Left lung (tissue), 4 donors: ENCODE measurements at regions not wholly inside any gene's neighbourhood (a gene's known extent, or its start where the extent isn't known, plus 50 kb on each side); places are given as distances from the start of the nearest gene placed in this dataset.
A peak's percentile ranks its signal among the peaks of the same experiment; 100 is the strongest.

ENCODE experiments used
- ATAC-seq: fragments of 200-7000 bp; cut with Tn5 transposase; one replicate; pipeline ENCODE4 v1.9.1; 2020; ENCODE audit warnings: moderate library complexity
- DNase-seq, 4 donors: peaks; one replicate each; pipeline ENCODE4 v3.0.0-alpha.2; 2013 to 2020
- H3K27ac ChIP-seq, 2 donors: fragments of 200-600 bp; sonication (generic) in 1 of 2; one replicate each; pipeline versions ENCODE4 v1.5.0 to v1.8.0; 2020 to 2021
- H3K27me3 ChIP-seq, 2 donors: fragments of 200-600 bp; sonication (generic) in 1 of 2; one replicate each; pipeline versions ENCODE4 v1.5.0 to v1.8.0; 2020 to 2021
- H3K36me3 ChIP-seq, 2 donors: fragments of 200-600 bp; sonication (generic) in 1 of 2; one replicate each; pipeline versions ENCODE4 v1.5.0 to v1.8.0; 2020 to 2021
- H3K4me1 ChIP-seq, 2 donors: fragments of 200-600 bp; one replicate each; pipeline ENCODE4 v1.8.0; 2021
- H3K4me3 ChIP-seq, 2 donors: fragments of 200-600 bp; sonication (generic) in 1 of 2; one replicate each; pipeline versions ENCODE4 v1.5.0 to v1.8.0; 2020 to 2021; ENCODE audit warnings: mild to moderate bottlenecking in 1 of 2
- H3K9me3 ChIP-seq, 2 donors: fragments of 200-600 bp; sonication (generic) in 1 of 2; one replicate each; pipeline versions ENCODE4 v1.5.0 to v1.8.0; 2020 to 2021
- intact Hi-C, 2 donors: fragments of 100-400 bp; cut with DNase I; formaldehyde crosslinking; loops; one replicate each; pipeline versions ENCODE4 v1.11.2 to v1.14.2; 2022
- TF ChIP-seq, protein P1 (sequence below), 2 donors: fragments of 200-600 bp; sonication (generic) in 1 of 2; IDR thresholded peaks; one replicate each; pipeline versions ENCODE4 v1.5.0 to v1.8.0; 2021; ENCODE audit warnings: antibody characterized with exemption in 2 of 2
- donor health status: DM: no; HTN: yes; CAD: no.
- donor health status: DM: no; HTN: no; CAD: no.

GRCh38 chr4:136918772-136919171 lies 613.5 kb downstream of the PCDH18 start:
- H3K4me1 ChIP-seq: no peaks in the 10 kb centered on the region
- H3K4me3 ChIP-seq: no peak overlapping the region
- no peaks in the 10 kb centered on the region for H3K36me3 ChIP-seq
- H3K27ac ChIP-seq: no peak overlapping the region
- ATAC-seq (no peak), DNase-seq (peak in 1 of 4 donors; percentile 24)
- peaks cover 0 to 4% of the 10 kb centered on the region in 2 donors for H3K9me3 ChIP-seq
- intact Hi-C loops: no loop called here
- H3K27me3 ChIP-seq: no peaks in the 10 kb centered on the region
- TF ChIP-seq, protein P1, sequence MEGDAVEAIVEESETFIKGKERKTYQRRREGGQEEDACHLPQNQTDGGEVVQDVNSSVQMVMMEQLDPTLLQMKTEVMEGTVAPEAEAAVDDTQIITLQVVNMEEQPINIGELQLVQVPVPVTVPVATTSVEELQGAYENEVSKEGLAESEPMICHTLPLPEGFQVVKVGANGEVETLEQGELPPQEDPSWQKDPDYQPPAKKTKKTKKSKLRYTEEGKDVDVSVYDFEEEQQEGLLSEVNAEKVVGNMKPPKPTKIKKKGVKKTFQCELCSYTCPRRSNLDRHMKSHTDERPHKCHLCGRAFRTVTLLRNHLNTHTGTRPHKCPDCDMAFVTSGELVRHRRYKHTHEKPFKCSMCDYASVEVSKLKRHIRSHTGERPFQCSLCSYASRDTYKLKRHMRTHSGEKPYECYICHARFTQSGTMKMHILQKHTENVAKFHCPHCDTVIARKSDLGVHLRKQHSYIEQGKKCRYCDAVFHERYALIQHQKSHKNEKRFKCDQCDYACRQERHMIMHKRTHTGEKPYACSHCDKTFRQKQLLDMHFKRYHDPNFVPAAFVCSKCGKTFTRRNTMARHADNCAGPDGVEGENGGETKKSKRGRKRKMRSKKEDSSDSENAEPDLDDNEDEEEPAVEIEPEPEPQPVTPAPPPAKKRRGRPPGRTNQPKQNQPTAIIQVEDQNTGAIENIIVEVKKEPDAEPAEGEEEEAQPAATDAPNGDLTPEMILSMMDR (IDR thresholded peaks at IDR 0.05): no peak

DNA sequence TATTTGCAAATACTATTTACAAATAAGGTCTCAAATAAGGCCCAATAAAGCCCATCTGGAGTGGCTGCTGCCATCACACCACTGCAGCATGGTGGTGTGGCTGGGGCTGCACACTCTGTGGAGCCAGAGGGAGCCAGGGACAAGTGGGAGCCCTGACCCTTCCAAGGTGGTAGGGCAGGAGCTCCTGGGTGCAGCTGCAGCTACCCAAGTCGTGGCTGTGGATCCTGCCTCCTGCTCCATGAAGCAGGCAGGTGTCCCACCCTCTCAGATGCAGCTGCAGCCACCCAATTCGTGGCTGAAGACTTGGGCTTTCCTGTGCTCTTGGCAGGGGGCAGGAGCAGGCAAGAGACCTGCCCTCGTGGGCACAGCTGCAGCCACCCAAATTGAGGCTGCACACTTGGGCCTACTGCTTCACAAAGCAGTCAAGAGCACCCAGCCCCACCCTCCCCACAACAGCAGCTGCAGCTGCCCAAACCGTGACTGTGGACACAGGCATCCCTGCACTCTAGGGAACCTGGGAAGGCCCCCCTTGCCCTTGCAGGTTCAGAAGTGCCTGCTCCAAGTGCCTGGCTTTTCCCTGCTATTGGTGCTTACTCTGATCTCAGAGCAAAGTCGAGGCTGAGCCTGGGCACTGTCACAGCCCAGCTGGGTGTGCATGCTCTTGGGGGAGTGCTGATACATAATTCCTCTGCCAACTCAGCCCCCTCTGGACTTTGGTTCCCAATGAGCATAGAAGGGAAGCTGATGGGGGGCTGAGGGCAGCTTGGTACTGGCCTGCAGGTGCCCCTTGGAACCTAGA lies 614.8 kb downstream of the PCDH18 start:
- Histone ChIP-seq H3K9me3 (peaks cover 0 to 4% of the 10 kb centered on the region in 2 donors), H3K27me3 (no peaks in the 10 kb centered on the region), H3K4me3 (no peak overlapping the region), H3K4me1 (no peaks in the 10 kb centered on the region), H3K36me3 (no peaks in the 10 kb centered on the region), H3K27ac (no peak overlapping the region)
- DNase-seq: peak in 1 of 4 donors; percentile 37
- ATAC-seq: no peak
- intact Hi-C loops: no loop called here
- TF ChIP-seq, protein P1 (IDR thresholded peaks at IDR 0.05): no peak

GRCh38 chr4:136909626-136910025 lies 622.7 kb downstream of the PCDH18 start:
- TF ChIP-seq, protein P1 (IDR thresholded peaks at IDR 0.05): no peak
- no peaks in the 10 kb centered on the region for H3K9me3 ChIP-seq
- intact Hi-C loops: no loop called here
- no peak overlapping the region for H3K4me3 ChIP-seq
- DNase-seq: peak in 2 of 4 donors; percentile 5 to 8
- no peaks in the 10 kb centered on the region for H3K36me3 ChIP-seq
- H3K27ac ChIP-seq: no peak overlapping the region
- H3K27me3 ChIP-seq: no peaks in the 10 kb centered on the region
- H3K4me1 ChIP-seq: no peaks in the 10 kb centered on the region
- no peak for ATAC-seq

GRCh38 chr4:136908122-136908521 lies 624.2 kb downstream of the PCDH18 start:
- no peaks in the 10 kb centered on the region for H3K9me3 ChIP-seq
- intact Hi-C loops: no loop called here
- no peaks in the 10 kb centered on the region for H3K4me1 ChIP-seq
- no peak for ATAC-seq
- DNase-seq: no peak
- no peak overlapping the region for H3K4me3 ChIP-seq
- no peak overlapping the region for H3K27ac ChIP-seq
- H3K36me3 ChIP-seq: no peaks in the 10 kb centered on the region
- TF ChIP-seq, protein P1 (IDR thresholded peaks at IDR 0.05): no peak
- no peaks in the 10 kb centered on the region for H3K27me3 ChIP-seq

DNA sequence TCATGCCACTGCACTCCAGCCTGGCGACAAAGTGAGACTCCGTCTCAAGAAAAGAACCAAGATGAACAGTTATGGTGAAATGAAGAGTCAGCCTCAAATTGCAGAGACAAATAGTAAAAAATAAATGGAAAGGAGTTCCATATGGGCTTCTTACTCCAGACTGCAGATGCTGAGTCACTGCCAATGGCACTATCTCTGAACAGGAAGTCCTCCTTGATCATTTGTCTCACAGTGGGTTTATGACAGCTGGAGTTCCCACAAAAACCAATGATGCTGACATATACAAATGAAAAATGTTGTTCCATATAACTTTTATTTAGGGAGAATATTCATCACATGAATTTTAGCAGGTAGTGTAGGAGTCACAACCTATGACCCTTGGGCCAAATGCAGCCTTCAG lies 631.6 kb downstream of the PCDH18 start:
- DNase-seq (no peak), ATAC-seq (no peak)
- TF ChIP-seq, protein P1 (IDR thresholded peaks at IDR 0.05): no peak

More for the DNA sequence above, 631.6 kb downstream of the PCDH18 start:
- Histone ChIP-seq H3K36me3 (no peaks in the 10 kb centered on the region), H3K27ac (no peak overlapping the region), H3K4me3 (no peak overlapping the region), H3K4me1 (no peaks in the 10 kb centered on the region), H3K27me3 (no peaks in the 10 kb centered on the region), H3K9me3 (no peaks in the 10 kb centered on the region)
- intact Hi-C loops: no loop called here
